WTC11 (cell line): ENCODE measurements at regions not wholly inside any gene's neighbourhood (a gene's known extent, or its start where the extent isn't known, plus 50 kb on each side); places are given as distances from the start of the nearest gene placed in this dataset.

Experiments
- ATAC-seq: fragments of 200-7000 bp; cut with Tn5 transposase; 2 replicates; pipeline ENCODE4 v1.10.0; 2021; ENCODE audit warnings: mild to moderate bottlenecking, moderate library complexity
- CTCF ChIA-PET: fragments of 300-600 bp; sonication (Branson Sonifier 250); formaldehyde crosslinking; loops from one replicate; lab custom pipeline; 2021; ENCODE audit warnings: antibody characterized with exemption; lab: Charles Lee
- POLR2A ChIA-PET: fragments of 350-600 bp; sonication (Branson Sonifier 250); formaldehyde crosslinking; loops from one replicate; lab custom pipeline; 2021; ENCODE audit warnings: antibody characterized with exemption; lab: Charles Lee
- DNase-seq: peaks from one replicate; pipeline ENCODE4 v3.0.0; 2021; ENCODE audit warnings: low spot score
- H3K27ac Mint-ChIP-seq: 2 replicates; pipeline ENCODE4 v1.8.0; 2021; ENCODE audit warnings: mixed read lengths
- H3K27me3 Mint-ChIP-seq: 2 replicates; pipeline ENCODE4 v1.8.0; 2021; ENCODE audit warnings: low read depth, mild to moderate bottlenecking, moderate library complexity, mixed read lengths
- H3K36me3 Mint-ChIP-seq: 2 replicates; pipeline ENCODE4 v1.8.0; 2021; ENCODE audit warnings: mixed read lengths
- H3K4me1 Mint-ChIP-seq: 2 replicates; pipeline ENCODE4 v1.8.0; 2022; ENCODE audit warnings: mixed read lengths
- H3K4me3 Mint-ChIP-seq: 2 replicates; pipeline ENCODE4 v1.8.0; 2021; ENCODE audit warnings: mild to moderate bottlenecking, moderate library complexity, mixed read lengths
- H3K9me3 Mint-ChIP-seq: 2 replicates; pipeline ENCODE4 v1.8.0; 2021; ENCODE audit warnings: mixed read lengths
- AFF4 ChIP-seq: sonication (generic); formaldehyde crosslinking; IDR thresholded peaks from 2 replicates; pipeline ENCODE4 v1.8.1; 2023; ENCODE audit warnings: mild to moderate bottlenecking, missing genetic modification reagents, borderline replicate concordance
- ATF3 ChIP-seq: sonication (generic); formaldehyde crosslinking; conservative IDR thresholded peaks from 2 replicates; pipeline ENCODE4 v1.8.1; 2022; ENCODE audit warnings: mild to moderate bottlenecking, missing genetic modification reagents
- ATF6 ChIP-seq: sonication (generic); formaldehyde crosslinking; IDR thresholded peaks from 2 replicates; pipeline ENCODE4 v1.8.1; 2023; ENCODE audit warnings: mild to moderate bottlenecking, missing genetic modification reagents
- ERG ChIP-seq: fragments of 250-450 bp; sonication (Bioruptor Pico); IDR thresholded peaks from 2 replicates; pipeline ENCODE4 v1.8.0; 2021; ENCODE audit warnings: mild to moderate bottlenecking
- ESRRA ChIP-seq: sonication (generic); formaldehyde crosslinking; IDR thresholded peaks from 2 replicates; pipeline ENCODE4 v1.8.1; 2022; ENCODE audit warnings: mild to moderate bottlenecking, missing genetic modification reagents, borderline replicate concordance
- GABPB1 ChIP-seq: sonication (generic); formaldehyde crosslinking; IDR thresholded peaks from 2 replicates; pipeline ENCODE4 v1.8.1; 2023; ENCODE audit warnings: mild to moderate bottlenecking, missing genetic modification reagents
- JUN ChIP-seq: sonication (generic); formaldehyde crosslinking; IDR thresholded peaks from 2 replicates; pipeline ENCODE4 v1.8.0; 2023; ENCODE audit warnings: mild to moderate bottlenecking, missing genetic modification reagents
- MAX ChIP-seq: sonication (generic); formaldehyde crosslinking; IDR thresholded peaks from 2 replicates; pipeline ENCODE4 v1.8.0; 2022; ENCODE audit warnings: mild to moderate bottlenecking, missing genetic modification reagents
- NFYB ChIP-seq: sonication (generic); formaldehyde crosslinking; conservative IDR thresholded peaks from 2 replicates; pipeline ENCODE4 v1.8.0; 2022; ENCODE audit warnings: low read depth, missing genetic modification reagents
- NR1H2 ChIP-seq: sonication (generic); formaldehyde crosslinking; IDR thresholded peaks from 2 replicates; pipeline ENCODE4 v1.9.0; 2021; ENCODE audit warnings: mild to moderate bottlenecking, moderate library complexity, missing genetic modification reagents
- NR2C2 ChIP-seq: sonication (generic); formaldehyde crosslinking; IDR thresholded peaks from 2 replicates; pipeline ENCODE4 v1.8.0; 2022; ENCODE audit warnings: mild to moderate bottlenecking, missing genetic modification reagents
- PREB ChIP-seq: sonication (generic); formaldehyde crosslinking; IDR thresholded peaks from 2 replicates; pipeline ENCODE4 v1.8.1; 2022; ENCODE audit warnings: mild to moderate bottlenecking, missing genetic modification reagents, moderate library complexity, borderline replicate concordance
- RELA ChIP-seq: sonication (generic); formaldehyde crosslinking; IDR thresholded peaks from 2 replicates; pipeline ENCODE4 v1.8.1; 2022; ENCODE audit warnings: missing genetic modification reagents, mild to moderate bottlenecking, borderline replicate concordance
- STAT6 ChIP-seq: sonication (generic); formaldehyde crosslinking; conservative IDR thresholded peaks from 2 replicates; pipeline ENCODE4 v1.8.1; 2023; ENCODE audit warnings: mild to moderate bottlenecking, low read depth, missing genetic modification reagents, moderate library complexity
- TEAD1 ChIP-seq: sonication (generic); formaldehyde crosslinking; IDR thresholded peaks from 2 replicates; pipeline ENCODE4 v1.8.0; 2022; ENCODE audit warnings: mild to moderate bottlenecking, missing genetic modification reagents
- TF ChIP-seq, protein P1 (sequence below): sonication (generic); formaldehyde crosslinking; IDR thresholded peaks from 2 replicates; pipeline ENCODE4 v1.8.1; 2023; ENCODE audit warnings: mild to moderate bottlenecking, missing genetic modification reagents
- TF ChIP-seq, protein P2 (sequence below): sonication (generic); formaldehyde crosslinking; IDR thresholded peaks from 2 replicates; pipeline ENCODE4 v1.8.0; 2022; ENCODE audit warnings: missing genetic modification reagents
- TF ChIP-seq, protein P3 (sequence below): sonication (generic); formaldehyde crosslinking; IDR thresholded peaks from 2 replicates; pipeline ENCODE4 v1.8.0; 2022; ENCODE audit warnings: mild to moderate bottlenecking, missing genetic modification reagents

GRCh38 chr3:147940405-147941193, 531.4 kb downstream of the ZIC1 start:
- DNase-seq (no peak), ATAC-seq (no peak)
- H3K9me3 Mint-ChIP-seq = no peaks in the 10 kb centered on the region
- H3K4me1 Mint-ChIP-seq = peaks cover 57% of the 10 kb centered on the region
- H3K27ac Mint-ChIP-seq = no peak overlapping the region
- ChIA-PET CTCF (no interaction called here), POLR2A (no interaction called here)
- H3K36me3 Mint-ChIP-seq = no peaks in the 10 kb centered on the region
- no peaks in the 10 kb centered on the region for H3K27me3 Mint-ChIP-seq
- H3K4me3 Mint-ChIP-seq = no peak overlapping the region
- TF ChIP-seq ATF6 = no peak
- no peak for TF ChIP-seq PREB (CRISPR knock-in tag)
- TF ChIP-seq ESRRA (CRISPR knock-in tag) = no peak
- TF ChIP-seq, protein P1, sequence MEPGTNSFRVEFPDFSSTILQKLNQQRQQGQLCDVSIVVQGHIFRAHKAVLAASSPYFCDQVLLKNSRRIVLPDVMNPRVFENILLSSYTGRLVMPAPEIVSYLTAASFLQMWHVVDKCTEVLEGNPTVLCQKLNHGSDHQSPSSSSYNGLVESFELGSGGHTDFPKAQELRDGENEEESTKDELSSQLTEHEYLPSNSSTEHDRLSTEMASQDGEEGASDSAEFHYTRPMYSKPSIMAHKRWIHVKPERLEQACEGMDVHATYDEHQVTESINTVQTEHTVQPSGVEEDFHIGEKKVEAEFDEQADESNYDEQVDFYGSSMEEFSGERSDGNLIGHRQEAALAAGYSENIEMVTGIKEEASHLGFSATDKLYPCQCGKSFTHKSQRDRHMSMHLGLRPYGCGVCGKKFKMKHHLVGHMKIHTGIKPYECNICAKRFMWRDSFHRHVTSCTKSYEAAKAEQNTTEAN (CRISPR knock-in tag) = no peak
- no peak for TF ChIP-seq TEAD1 (CRISPR knock-in tag)
- TF ChIP-seq AFF4 (CRISPR knock-in tag) = no peak
- TF ChIP-seq ATF3 (CRISPR knock-in tag) = no peak
- TF ChIP-seq GABPB1 (CRISPR knock-in tag) = no peak
- no peak for TF ChIP-seq RELA (CRISPR knock-in tag)
- no peak for TF ChIP-seq JUN (CRISPR knock-in tag)
- no peak for TF ChIP-seq ERG (CRISPR knock-in tag)
- TF ChIP-seq, protein P2, sequence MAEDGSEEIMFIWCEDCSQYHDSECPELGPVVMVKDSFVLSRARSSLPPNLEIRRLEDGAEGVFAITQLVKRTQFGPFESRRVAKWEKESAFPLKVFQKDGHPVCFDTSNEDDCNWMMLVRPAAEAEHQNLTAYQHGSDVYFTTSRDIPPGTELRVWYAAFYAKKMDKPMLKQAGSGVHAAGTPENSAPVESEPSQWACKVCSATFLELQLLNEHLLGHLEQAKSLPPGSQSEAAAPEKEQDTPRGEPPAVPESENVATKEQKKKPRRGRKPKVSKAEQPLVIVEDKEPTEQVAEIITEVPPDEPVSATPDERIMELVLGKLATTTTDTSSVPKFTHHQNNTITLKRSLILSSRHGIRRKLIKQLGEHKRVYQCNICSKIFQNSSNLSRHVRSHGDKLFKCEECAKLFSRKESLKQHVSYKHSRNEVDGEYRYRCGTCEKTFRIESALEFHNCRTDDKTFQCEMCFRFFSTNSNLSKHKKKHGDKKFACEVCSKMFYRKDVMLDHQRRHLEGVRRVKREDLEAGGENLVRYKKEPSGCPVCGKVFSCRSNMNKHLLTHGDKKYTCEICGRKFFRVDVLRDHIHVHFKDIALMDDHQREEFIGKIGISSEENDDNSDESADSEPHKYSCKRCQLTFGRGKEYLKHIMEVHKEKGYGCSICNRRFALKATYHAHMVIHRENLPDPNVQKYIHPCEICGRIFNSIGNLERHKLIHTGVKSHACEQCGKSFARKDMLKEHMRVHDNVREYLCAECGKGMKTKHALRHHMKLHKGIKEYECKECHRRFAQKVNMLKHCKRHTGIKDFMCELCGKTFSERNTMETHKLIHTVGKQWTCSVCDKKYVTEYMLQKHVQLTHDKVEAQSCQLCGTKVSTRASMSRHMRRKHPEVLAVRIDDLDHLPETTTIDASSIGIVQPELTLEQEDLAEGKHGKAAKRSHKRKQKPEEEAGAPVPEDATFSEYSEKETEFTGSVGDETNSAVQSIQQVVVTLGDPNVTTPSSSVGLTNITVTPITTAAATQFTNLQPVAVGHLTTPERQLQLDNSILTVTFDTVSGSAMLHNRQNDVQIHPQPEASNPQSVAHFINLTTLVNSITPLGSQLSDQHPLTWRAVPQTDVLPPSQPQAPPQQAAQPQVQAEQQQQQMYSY (CRISPR knock-in tag) = no peak
- no peak for TF ChIP-seq NFYB
- no peak for TF ChIP-seq NR2C2 (CRISPR knock-in tag)
- TF ChIP-seq, protein P3, sequence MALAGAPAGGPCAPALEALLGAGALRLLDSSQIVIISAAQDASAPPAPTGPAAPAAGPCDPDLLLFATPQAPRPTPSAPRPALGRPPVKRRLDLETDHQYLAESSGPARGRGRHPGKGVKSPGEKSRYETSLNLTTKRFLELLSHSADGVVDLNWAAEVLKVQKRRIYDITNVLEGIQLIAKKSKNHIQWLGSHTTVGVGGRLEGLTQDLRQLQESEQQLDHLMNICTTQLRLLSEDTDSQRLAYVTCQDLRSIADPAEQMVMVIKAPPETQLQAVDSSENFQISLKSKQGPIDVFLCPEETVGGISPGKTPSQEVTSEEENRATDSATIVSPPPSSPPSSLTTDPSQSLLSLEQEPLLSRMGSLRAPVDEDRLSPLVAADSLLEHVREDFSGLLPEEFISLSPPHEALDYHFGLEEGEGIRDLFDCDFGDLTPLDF (CRISPR knock-in tag) = no peak
- TF ChIP-seq STAT6 (CRISPR knock-in tag) = no peak
- no peak for TF ChIP-seq NR1H2 (CRISPR knock-in tag)
- TF ChIP-seq MAX (CRISPR knock-in tag) = no peak
